Activated CD4-positive, alpha-beta T cell treated with anti-CD3 and anti-CD28 coated beads, Interleukin-2, amount 10 ng/mL, durations not matched to agents 24 days and 14 days (primary cell): ENCODE measurements at regions not wholly inside any gene's neighbourhood (a gene's known extent, or its start where the extent isn't known, plus 50 kb on each side); places are given as distances from the start of the nearest gene placed in this dataset.

Experiments used
- DNase-seq: peaks from one replicate; pipeline ENCODE4 v3.0.0; 2022
- H3K27ac Mint-ChIP-seq: one replicate; pipeline ENCODE4 v1.8.0; 2022; ENCODE audit warnings: mild to moderate bottlenecking, mixed read lengths
- H3K27me3 Mint-ChIP-seq: one replicate; pipeline ENCODE4 v1.8.0; 2022; ENCODE audit warnings: mixed read lengths
- H3K36me3 Mint-ChIP-seq: one replicate; pipeline ENCODE4 v1.8.0; 2022; ENCODE audit warnings: low read depth, mild to moderate bottlenecking, mixed read lengths
- H3K4me1 Mint-ChIP-seq: one replicate; pipeline ENCODE4 v1.8.0; 2021; ENCODE audit warnings: mixed read lengths
- H3K4me3 Mint-ChIP-seq: one replicate; pipeline ENCODE4 v1.8.0; 2022; ENCODE audit warnings: mild to moderate bottlenecking, moderate library complexity, mixed read lengths
- H3K9me3 Mint-ChIP-seq: one replicate; pipeline ENCODE4 v1.8.0; 2021; ENCODE audit warnings: mixed read lengths
- intact Hi-C: fragments of 100-400 bp; cut with micrococcal nuclease; formaldehyde crosslinking; loops from one replicate; pipeline ENCODE4 v1.15.1; 2023

- no peaks in the 10 kb centered on the region for H3K36me3 Mint-ChIP-seq
- no peaks in the 10 kb centered on the region for H3K4me1 Mint-ChIP-seq
- peaks cover 6% of the 10 kb centered on the region for H3K9me3 Mint-ChIP-seq
- H3K27ac Mint-ChIP-seq = no peak overlapping the region
- intact Hi-C loops = no loop called here
- no peak for DNase-seq
- no peak overlapping the region for H3K4me3 Mint-ChIP-seq
- H3K27me3 Mint-ChIP-seq = peaks cover 6% of the 10 kb centered on the region
Observed at GRCh38 chr11:108994887-108995286, 330.0 kb downstream of the DDX10 start.

DNA sequence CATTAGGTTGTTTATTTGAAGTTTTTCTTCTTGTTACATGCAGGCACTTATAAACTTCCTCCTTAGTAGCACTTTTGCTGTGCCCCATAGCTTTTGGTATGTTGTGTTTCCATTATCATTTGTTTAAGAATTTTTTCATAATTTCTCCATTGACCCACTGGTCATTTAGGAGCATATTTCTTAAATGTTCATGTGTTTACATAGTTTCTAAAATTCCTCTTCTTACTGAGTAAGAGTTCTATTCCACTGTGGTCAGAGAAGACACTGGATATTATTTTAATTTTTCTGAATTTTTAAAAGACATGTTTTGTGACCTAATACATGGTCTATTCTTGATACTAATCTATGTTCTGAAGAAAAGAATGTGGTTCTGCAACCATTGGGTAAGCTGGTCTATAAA, 333.0 kb downstream of the DDX10 start:
- no peak overlapping the region for H3K27ac Mint-ChIP-seq
- no peaks in the 10 kb centered on the region for H3K36me3 Mint-ChIP-seq
- peaks cover 6% of the 10 kb centered on the region for H3K27me3 Mint-ChIP-seq
- no peak overlapping the region for H3K4me3 Mint-ChIP-seq
- no peaks in the 10 kb centered on the region for H3K4me1 Mint-ChIP-seq
- H3K9me3 Mint-ChIP-seq = peaks cover 6% of the 10 kb centered on the region
- no peak for DNase-seq
- intact Hi-C loops = no loop called here

- no peak overlapping the region for H3K27ac Mint-ChIP-seq
- no peak overlapping the region for H3K4me3 Mint-ChIP-seq
- H3K36me3 Mint-ChIP-seq = no peaks in the 10 kb centered on the region
- no peaks in the 10 kb centered on the region for H3K4me1 Mint-ChIP-seq
- H3K9me3 Mint-ChIP-seq = peaks cover 6% of the 10 kb centered on the region
- intact Hi-C loops = no loop called here
- peaks cover 6% of the 10 kb centered on the region for H3K27me3 Mint-ChIP-seq
- DNase-seq = no peak
Observed at GRCh38 chr11:109000531-109000930, 335.7 kb downstream of the DDX10 start.

GRCh38 chr11:109001585-109001984, 336.7 kb downstream of the DDX10 start:
- H3K4me1 Mint-ChIP-seq = no peaks in the 10 kb centered on the region
- no peak overlapping the region for H3K4me3 Mint-ChIP-seq
- H3K27me3 Mint-ChIP-seq = peaks cover 5% of the 10 kb centered on the region
- DNase-seq = no peak
- intact Hi-C loops = no loop called here
- peaks cover 5% of the 10 kb centered on the region for H3K9me3 Mint-ChIP-seq
- H3K27ac Mint-ChIP-seq = no peak overlapping the region
- no peaks in the 10 kb centered on the region for H3K36me3 Mint-ChIP-seq

DNA sequence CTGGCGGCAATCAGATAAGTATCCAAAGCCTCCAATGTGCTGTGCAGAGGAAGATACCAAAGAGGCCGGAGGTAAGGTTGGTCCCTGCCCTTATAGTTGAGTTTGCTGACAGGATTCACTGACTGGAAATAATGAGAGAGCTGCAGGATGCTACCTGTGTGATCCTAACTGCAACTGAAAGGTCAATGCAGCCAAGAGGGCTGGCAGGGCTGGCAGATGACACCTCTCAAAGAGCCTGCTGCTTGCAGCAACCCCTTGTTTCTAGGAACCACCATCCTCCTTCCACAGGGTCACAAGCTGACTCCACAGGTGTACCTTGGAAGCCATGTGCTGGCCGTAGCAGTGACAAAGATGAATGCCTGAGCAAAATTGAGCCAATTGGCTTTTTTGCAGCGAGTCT, 348.1 kb downstream of the DDX10 start:
- DNase-seq = no peak
- Mint-ChIP-seq H3K9me3 (no peaks in the 10 kb centered on the region), H3K27ac (no peak overlapping the region), H3K27me3 (no peaks in the 10 kb centered on the region), H3K4me3 (no peak overlapping the region), H3K4me1 (no peaks in the 10 kb centered on the region), H3K36me3 (no peaks in the 10 kb centered on the region)
- intact Hi-C loops = no loop called here

DNA sequence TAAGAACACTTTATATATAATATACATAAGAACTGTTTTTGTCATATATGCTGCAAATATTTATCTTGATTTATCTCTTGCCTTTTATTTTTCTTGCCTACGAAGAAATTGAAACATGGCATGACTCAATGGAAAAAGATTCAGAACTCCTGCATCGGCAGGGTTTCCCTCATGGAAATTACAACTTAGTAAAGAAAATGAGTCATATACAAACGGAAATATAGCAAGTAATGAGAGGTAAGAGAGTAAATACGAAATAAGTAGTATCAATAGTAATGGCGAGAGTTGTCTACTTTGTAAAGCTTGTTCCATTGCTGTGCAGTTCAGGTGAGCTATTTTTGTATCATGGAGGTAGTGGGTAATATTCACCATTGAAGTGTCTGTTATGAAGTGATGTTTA, 350.4 kb downstream of the DDX10 start:
- Mint-ChIP-seq H3K4me1 (no peaks in the 10 kb centered on the region), H3K36me3 (no peaks in the 10 kb centered on the region), H3K9me3 (no peaks in the 10 kb centered on the region), H3K4me3 (no peak overlapping the region), H3K27me3 (no peaks in the 10 kb centered on the region), H3K27ac (no peak overlapping the region)
- DNase-seq = no peak
- intact Hi-C loops = no loop called here

DNA sequence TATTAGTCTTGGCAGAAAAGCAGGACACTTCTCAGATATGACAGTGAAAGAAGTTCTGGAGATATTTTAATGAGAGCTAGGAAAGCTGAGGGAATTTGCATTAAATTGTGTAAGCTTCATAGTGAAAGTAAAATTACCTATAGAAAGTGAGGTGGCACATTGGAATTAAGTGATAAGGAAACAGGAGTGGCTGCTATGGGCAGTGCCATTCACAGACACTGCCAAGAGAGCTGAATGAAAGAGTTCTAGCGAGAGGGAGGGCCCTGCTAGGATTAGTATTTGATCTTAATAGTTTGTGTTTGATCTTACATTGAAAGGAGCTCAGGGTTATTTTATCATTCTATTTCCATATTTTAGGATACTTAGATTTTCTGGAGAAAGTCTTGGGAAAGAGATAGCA, 351.9 kb downstream of the DDX10 start:
- Mint-ChIP-seq H3K27ac (no peak overlapping the region), H3K9me3 (no peaks in the 10 kb centered on the region), H3K27me3 (no peaks in the 10 kb centered on the region), H3K4me1 (no peaks in the 10 kb centered on the region), H3K36me3 (no peaks in the 10 kb centered on the region), H3K4me3 (no peak overlapping the region)
- DNase-seq = no peak
- intact Hi-C loops = no loop called here

DNA sequence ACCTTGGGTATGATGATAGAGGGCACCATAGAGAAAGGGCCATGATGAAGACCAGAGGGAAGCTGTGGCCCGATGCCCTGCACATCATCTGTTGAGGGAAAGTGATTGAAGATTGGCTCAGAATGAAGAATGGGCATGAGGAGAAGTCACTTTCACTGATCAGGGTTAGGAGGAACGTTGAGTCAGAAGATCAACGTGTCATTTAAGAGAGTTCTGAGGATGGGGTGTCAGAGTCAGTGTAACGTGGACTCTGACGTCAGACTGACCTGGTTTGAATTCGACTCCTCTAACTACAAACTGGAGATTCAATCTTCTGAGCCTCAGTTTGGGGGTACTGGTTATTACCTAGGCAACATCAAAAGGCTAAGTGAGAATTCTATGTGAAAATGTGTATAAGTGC, 352.6 kb downstream of the DDX10 start:
- no peak overlapping the region for H3K4me3 Mint-ChIP-seq
- H3K9me3 Mint-ChIP-seq = no peaks in the 10 kb centered on the region
- intact Hi-C loops = no loop called here
- DNase-seq = no peak
- no peaks in the 10 kb centered on the region for H3K4me1 Mint-ChIP-seq
- no peaks in the 10 kb centered on the region for H3K27me3 Mint-ChIP-seq
- no peaks in the 10 kb centered on the region for H3K36me3 Mint-ChIP-seq
- no peak overlapping the region for H3K27ac Mint-ChIP-seq

- intact Hi-C loops = no loop called here
- Mint-ChIP-seq H3K4me3 (no peak overlapping the region), H3K4me1 (no peaks in the 10 kb centered on the region), H3K27me3 (no peaks in the 10 kb centered on the region), H3K36me3 (no peaks in the 10 kb centered on the region), H3K27ac (no peak overlapping the region), H3K9me3 (no peaks in the 10 kb centered on the region)
- DNase-seq = no peak
Observed at GRCh38 chr11:109018639-109019038, 353.8 kb downstream of the DDX10 start.

GRCh38 chr11:109019342-109019936, 354.6 kb downstream of the DDX10 start:
- no peaks in the 10 kb centered on the region for H3K27me3 Mint-ChIP-seq
- no peak overlapping the region for H3K27ac Mint-ChIP-seq
- H3K36me3 Mint-ChIP-seq = no peaks in the 10 kb centered on the region
- intact Hi-C loops = no loop called here
- no peak overlapping the region for H3K4me3 Mint-ChIP-seq
- H3K9me3 Mint-ChIP-seq = no peaks in the 10 kb centered on the region
- no peak for DNase-seq
- H3K4me1 Mint-ChIP-seq = no peaks in the 10 kb centered on the region

GRCh38 chr11:109023036-109023435, 358.2 kb downstream of the DDX10 start:
- Mint-ChIP-seq H3K4me3 (no peak overlapping the region), H3K4me1 (no peaks in the 10 kb centered on the region), H3K9me3 (no peaks in the 10 kb centered on the region), H3K27ac (no peak overlapping the region), H3K36me3 (no peaks in the 10 kb centered on the region), H3K27me3 (no peaks in the 10 kb centered on the region)
- intact Hi-C loops = no loop called here
- DNase-seq = no peak

DNA sequence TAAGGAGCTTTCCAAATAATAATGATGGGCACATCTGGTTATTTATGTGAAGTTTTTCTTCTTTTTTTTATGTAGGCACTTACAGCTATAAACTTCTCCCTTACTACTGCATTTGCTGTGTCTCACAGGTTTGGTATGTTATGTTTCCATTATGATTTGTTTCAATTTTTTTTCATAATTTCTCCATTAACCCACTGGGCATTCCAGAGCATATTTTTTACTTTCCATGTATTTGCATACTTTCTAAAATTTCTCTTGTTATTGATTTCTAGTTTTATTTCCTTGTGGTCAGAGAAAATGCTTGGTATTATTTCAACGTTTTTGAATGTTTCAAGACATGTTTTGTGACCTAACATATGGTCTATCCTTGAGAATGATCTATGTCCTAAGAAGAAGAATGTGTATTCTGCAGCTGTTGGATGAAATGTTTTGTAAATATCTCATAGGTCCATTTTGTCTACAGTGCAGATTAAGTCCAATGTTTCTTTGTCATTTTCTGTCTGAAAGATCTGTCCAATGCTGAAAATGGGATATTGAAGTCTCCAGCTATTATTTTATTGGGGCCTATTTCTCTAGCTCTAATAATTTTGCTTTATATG, 362.1 kb downstream of the DDX10 start:
- DNase-seq = no peak

DNA sequence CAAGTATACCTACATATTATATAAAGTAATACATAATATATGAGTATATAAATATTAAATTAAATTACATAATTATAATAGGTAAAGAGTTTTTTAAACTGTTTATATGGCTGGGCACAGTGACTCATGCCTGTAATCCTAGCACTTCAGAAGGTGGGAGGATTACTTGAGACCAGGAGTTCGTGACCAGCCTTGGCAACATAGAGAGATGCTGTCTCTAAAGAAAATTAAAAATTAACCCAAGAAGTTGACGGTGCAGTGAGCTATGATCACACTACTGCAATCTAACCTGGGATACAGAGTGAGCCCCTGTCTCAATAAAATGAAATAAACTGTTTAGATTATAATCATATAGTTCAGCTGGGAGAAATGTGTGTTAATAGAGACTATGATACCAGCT, 363.0 kb downstream of the DDX10 start:
- Mint-ChIP-seq H3K27me3 (no peaks in the 10 kb centered on the region), H3K4me1 (no peaks in the 10 kb centered on the region), H3K9me3 (no peaks in the 10 kb centered on the region), H3K4me3 (no peak overlapping the region), H3K27ac (no peak overlapping the region), H3K36me3 (no peaks in the 10 kb centered on the region)
- no peak for DNase-seq
- intact Hi-C loops = no loop called here

More for the DNA sequence above, 362.1 kb downstream of the DDX10 start:
- Mint-ChIP-seq H3K27ac (no peak overlapping the region), H3K4me3 (no peak overlapping the region), H3K36me3 (no peaks in the 10 kb centered on the region), H3K9me3 (no peaks in the 10 kb centered on the region), H3K4me1 (no peaks in the 10 kb centered on the region), H3K27me3 (no peaks in the 10 kb centered on the region)
- intact Hi-C loops = no loop called here

DNA sequence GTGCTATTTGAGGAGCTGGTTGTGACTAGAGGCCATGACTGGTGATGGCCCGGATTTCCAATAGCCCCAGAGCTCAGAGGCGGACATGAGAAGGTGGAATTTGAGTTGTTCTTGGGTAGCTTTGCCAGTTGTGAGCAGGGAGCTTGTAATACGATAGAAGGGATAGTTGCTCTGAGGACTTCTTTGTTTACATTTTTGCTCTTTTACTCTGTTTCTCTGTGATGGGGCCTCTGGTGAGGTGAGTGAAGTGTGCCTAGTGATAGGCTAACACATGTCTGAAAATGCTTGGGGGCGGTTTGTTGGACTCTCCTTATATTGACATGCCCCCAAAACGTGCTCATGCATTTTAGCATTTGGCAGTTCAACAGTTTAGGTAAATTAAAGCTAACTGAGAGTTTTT, 365.1 kb downstream of the DDX10 start:
- DNase-seq = no peak
- intact Hi-C loops = no loop called here
- Mint-ChIP-seq H3K4me3 (no peak overlapping the region), H3K4me1 (no peaks in the 10 kb centered on the region), H3K9me3 (no peaks in the 10 kb centered on the region), H3K27ac (no peak overlapping the region), H3K27me3 (no peaks in the 10 kb centered on the region), H3K36me3 (no peaks in the 10 kb centered on the region)
